Skeletal muscle cell (primary cell): ENCODE measurements at regions not wholly inside any gene's neighbourhood (a gene's known extent, or its start where the extent isn't known, plus 50 kb on each side); places are given as distances from the start of the nearest gene placed in this dataset.

ENCODE experiments used
- DNase-seq: peaks from one replicate; pipeline ENCODE4 v3.0.0-alpha.2; 2010; ENCODE audit warnings: low read depth
- H3K4me3 ChIP-seq: 2 replicates; pipeline ENCODE4 v1.5.1; 2011; ENCODE audit warnings: low read depth, mild to moderate bottlenecking, control low read depth, low read length, moderate library complexity

DNA sequence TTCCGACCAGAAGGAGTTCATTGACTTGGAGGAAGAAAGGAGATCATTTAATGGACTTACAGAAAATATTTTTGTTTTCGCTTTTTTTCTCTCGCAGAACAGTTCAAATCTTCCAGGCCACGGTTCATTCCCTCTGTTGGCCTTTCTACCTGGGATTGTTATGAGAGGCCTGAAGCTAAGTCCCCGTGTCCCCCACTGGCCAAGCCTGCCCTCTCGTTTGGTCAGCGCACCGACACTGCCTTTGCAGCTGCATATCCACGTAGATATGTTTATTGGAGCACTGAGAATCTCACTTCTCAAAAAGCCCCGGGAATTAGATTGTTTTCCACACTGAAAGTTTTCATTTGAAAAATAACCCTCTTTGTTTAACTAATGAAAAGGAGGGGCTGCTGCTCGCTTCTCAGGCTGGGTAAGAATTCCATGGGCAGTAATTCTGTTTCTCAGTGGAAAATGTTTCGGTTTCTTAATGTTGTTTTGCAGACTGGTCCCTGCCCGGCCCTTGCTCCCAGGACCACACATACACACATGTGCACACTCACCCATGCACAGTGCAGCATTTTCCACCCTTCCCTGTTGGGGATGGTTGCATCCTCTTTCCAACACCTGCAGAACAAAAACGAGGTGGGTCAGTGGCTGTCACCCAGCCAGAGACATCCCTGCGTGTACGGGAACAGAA lies 655.7 kb downstream of the BNC2 start:
- H3K4me3 ChIP-seq = no peak overlapping the region
- no peak for DNase-seq

DNA sequence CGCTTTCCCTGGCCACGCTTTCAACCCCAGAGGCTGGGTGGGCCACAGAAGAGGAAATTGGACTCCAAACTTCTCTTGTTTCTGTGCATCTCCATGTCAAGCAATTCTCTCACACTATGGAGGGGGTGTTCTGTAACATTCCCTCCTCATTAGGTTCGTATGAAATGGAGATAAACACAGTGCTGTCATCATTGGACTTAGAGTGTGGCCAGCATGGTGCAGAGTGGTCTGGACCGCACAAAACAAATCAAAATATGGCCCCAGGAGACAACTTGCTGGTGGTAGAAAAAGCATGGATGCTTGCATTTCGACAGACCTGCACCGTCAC lies 655.2 kb downstream of the BNC2 start:
- DNase-seq = no peak
- no peak overlapping the region for H3K4me3 ChIP-seq

DNA sequence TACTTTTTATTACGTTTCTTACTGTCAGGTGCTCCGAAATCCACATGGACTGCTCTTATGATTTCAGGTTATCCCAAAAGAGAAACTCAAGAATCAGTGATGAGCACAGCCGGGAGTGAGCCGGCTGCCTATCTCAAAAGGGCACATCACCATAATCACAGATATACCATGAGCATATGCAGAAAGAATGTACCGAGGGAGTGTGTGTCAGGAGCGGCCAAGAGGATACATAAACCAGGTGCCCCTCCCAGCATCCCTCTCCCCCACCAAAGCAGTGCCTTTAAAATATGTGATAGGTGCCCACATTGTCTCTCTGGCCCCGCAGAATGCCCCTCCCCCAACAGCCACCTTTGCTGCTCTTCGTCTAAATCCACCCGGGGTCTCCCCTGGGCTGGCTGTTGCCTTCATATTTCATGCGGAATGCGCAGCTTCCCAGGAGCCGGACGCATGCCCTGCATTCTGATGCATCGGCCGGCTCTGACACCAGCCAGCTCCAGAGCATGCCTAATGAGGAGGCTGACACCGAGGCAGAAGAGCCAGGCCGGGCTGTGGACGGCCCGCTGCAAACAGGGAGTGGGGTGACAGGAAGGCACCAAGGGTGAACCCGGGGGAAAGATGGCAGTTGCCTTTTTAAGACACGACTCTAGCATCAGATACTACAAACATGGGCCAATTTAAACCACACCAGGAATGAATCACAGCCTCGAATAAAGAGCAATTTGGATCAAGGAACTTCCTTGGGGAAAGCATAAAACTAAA lies 652.3 kb downstream of the BNC2 start:
- no peak for DNase-seq
- no peak overlapping the region for H3K4me3 ChIP-seq

DNA sequence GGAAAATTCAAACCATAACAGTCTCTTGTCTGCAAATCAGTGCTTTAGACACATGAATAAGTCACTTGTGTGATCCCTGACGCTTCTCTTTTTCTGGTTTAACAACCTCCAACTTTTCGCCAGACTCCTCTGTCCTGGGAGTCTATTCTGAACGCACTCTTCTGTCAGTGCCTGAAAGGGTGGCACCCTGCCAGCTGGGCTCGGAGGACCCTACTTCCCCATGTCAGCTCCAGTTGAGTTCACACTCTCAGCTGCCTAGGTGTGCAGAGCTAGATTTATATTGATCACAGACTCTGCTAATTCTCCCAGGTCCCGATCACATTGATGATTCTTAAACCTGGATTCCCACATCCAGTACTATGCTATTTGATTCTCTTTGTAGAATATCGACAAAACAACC lies 649.1 kb downstream of the BNC2 start:
- H3K4me3 ChIP-seq = no peak overlapping the region
- no peak for DNase-seq

DNA sequence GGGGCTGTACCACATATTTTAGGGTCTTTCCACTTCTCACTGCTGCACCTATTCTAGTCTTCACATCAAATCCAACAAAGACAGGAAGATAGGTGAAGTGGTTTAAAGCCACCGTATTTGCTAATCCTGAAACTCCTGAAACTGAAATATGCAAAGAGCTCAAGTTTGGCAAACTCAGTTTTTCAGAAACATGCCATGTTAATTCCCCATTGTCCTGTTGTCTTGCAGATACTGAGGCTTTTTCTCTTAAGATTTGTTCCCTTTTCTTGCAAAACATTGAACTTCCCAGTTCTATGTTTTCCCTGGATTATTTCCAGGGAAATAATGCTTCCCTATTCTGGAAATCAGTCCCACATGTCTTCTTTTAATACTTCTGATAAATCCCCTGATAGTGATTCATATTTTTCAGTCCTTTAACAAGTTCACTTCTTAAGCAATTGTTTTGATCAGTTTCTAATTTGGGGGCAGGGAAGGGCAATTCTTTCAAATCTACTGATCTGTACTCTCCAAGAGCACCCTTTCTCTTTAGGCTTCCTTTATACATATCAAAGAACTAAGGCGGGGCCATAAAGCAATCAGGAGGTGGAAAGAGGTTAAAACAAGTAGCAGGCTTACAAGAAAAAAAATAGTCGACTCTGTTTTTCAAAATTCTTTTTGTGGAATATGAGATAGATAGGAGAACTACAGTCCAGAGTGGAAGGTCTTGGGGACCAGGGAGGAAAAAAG lies 648.5 kb downstream of the BNC2 start:
- DNase-seq = peak; percentile 30
- no peak overlapping the region for H3K4me3 ChIP-seq

DNA sequence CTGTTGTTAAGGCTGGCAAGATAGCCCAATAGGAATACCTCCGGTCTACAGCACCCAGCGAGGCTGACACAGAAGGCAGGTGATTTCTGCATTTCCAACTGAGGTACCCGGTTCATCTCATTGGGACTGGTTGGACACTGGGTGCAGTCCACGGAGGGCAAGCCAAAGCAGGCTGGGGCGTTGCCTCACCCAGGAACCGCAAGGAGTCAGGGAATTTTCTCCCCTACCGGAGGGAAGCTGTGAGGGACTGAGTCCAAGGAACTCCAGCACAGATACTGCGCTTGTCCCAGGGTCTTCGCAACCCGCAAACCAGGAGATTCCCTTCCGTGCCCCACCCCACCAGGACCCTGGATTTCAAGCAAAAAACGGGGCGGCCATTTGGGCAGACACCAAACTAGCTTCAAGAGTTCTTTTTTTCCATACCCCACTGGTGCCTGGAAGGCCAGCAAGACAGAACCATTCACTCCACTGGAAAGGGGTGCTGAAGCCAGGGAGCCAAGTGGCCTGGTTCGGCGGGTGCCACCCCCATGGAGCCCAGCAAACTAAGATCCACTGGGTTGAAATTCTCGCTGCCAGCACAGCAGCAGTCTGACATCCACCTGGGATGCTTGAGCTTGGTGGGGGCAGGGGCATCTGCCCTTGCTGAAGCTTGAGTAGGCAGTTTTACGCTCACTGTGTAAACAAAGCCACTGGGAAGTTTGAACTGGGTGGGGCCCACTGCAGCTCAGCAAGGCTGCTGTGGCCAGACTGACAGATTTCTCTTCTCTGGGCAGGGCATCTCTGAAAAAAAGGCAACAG lies 647.2 kb downstream of the BNC2 start:
- DNase-seq = no peak
- H3K4me3 ChIP-seq = no peak overlapping the region

DNA sequence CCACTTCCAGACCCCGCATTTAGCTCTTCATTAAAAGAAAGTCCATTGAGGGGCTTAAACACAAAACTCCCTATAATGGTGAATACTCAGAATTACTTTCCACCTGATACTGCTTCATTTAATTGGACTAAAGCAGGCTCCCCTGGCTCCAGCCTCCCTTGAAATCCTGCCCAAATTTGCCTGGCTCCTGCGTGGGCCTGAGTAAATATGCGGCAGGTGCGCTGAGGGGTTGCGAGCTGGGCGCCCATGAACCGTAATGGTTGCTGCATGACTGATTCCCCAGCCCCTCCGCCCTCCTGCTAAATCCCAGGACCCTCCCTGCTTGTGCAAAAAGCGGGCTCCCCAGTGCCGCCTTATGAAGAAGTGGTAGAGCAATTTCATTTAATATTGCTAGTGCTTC lies 639.7 kb downstream of the BNC2 start:
- H3K4me3 ChIP-seq = no peak overlapping the region

DNA sequence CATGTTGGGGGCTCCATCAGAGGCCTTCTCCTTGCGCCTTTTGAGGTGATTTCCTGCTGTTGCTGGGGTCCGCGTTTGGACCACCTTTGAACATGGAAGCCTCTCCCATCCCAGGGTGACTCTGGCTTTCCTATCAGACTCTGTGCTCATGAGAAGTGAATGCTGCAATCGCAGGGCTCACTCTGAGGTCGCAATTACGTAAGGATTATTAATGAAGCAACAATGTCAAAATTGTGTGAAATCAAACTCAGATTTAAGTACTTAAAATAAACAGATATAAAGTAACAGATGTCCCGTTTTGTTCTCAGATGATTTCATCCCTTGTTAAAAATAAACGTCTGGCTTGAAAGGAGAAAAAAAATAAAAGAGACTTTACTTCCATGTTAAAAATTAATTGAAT lies 634.2 kb downstream of the BNC2 start:
- peak; percentile 64 for DNase-seq
- no peak overlapping the region for H3K4me3 ChIP-seq

More for the DNA sequence above, 639.7 kb downstream of the BNC2 start:
- no peak for DNase-seq

DNA sequence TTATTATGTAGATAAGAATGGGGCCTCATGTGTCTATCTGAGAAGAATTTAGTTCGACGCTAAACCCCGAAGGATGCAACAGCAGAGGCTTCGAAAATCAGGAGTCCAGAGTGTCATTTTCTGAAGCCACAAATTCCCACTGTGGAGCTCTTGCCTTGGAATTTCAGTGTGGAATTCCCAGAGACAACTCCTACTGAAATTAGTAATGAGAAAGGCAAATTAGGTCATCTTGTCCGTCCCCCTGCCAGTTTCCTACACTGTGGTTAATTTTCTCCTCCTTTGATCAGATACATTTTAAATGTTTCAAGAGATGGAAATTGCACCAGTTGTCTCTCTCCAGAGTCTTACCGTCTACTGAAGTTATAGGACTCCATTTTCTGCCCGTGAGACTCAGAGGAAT lies 633.6 kb downstream of the BNC2 start:
- no peak for DNase-seq

DNA sequence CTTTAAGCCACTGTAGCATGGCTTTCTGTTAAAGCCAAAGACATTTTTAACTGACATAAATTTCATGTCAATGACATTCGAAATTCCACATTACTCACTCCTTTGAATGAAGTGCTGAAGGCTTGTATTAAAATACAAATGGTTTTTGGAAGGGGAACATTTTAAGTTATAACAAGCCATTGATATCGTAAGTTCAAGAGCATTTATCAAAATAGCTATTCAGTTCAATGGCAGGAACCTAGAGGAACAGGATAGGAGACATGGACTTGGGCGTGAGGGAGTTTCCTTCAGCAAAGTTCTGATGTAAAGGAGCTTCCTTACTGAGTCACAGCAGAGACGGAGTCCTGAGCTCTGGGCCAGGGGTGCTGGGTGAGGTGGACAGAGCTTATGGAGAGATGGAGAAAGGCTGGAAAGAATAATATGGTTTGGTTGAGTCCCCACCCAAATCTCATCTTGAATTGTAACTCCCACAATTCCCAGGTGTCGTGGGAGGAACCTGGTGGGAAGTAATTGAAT lies 631.8 kb downstream of the BNC2 start:
- no peak for DNase-seq

More for the DNA sequence above, 633.6 kb downstream of the BNC2 start:
- H3K4me3 ChIP-seq = no peak overlapping the region

DNA sequence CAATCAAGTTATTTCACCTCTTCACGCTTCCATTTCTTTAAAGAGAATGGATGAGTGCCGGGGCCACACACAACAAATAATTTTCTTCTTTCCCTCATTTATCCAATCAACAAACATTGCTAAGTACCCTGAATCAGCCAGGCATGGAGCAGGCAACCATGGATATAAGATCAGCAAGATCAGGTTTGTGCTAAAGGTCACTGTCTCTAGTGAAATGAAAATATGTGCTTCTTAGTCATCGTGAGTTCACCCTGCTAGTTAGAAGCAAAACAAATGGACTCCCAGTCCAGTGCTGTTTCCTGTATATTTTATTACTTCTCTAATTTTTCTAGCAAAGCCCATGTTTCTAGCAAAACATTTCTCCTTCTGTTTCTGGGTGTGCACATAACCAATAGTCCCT lies 629.2 kb downstream of the BNC2 start:
- peak; percentile 47 for DNase-seq
- no peak overlapping the region for H3K4me3 ChIP-seq

More for the DNA sequence above, 631.8 kb downstream of the BNC2 start:
- H3K4me3 ChIP-seq = no peak overlapping the region

DNA sequence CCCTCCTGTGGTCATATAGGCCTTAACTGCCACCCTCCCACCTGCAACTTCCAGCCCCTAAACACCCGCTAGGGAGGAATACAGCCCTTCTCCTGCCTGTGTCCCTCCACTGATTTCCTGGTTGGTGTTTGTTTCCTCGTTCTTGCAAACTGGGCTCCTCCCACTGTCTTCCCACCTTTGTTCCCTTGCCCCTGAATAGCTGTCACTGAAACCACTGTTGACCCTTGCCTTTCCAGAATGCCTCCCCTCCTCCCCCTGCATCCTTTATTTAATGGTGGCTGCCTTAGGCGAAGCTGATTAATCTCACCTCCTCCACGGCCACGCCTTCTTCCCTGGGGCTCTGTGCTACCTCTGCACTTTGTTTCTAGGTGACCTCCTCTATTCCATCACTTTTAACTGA lies 626.7 kb downstream of the BNC2 start:
- no peak overlapping the region for H3K4me3 ChIP-seq
- no peak for DNase-seq

DNA sequence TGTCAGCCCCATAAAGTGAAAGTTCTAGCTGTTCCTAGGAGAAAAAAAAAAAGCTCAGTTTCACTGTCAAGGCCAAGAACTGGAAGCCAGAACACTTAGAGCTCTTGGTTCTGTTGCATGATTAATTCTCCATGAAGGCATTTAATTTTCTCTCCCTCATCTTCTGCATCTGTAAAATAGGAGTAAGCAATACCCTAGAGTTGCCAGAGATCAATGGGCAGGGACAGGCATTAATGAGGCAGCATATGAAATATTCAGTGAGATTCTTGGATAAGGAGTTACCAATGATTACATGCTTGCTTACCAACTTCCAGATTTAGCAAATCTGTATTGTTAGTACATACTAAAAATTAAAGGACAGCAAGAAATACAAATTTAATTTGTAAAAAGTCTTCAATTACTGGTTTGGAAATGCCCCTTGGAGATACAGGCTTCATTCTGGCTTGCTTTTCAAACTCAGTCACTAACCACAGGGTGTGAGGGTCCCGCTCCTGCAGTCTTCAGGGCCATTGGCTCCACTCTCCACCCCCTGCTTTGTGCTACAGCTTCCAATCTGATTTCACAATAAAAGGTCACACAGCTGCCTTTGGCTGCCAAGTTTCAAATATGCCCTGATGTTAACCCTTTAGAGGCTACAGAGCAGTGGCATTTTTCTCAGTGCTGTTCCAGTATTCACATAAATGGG lies 624.6 kb downstream of the BNC2 start:
- peak; percentile 48 for DNase-seq
- no peak overlapping the region for H3K4me3 ChIP-seq

DNA sequence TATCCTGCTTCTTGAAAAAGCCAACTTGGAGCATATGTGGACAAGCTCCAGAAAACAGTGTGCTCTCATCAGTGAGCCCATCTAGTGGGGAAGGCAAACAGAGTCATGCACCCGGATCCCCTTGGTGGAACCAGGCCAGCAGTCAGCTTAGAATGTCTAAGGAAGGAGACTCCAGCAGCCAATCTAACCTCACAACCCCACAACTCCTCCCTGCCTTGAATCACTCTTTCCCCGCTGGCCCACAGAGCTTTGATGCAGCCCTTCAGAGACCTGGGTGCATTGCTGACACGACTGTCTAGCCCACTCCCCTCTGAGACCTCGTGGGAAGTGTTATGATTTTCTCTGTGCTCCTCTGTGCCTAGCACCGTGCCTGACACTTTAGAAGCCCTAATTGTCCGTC lies 623.7 kb downstream of the BNC2 start:
- DNase-seq = no peak
- no peak overlapping the region for H3K4me3 ChIP-seq

DNA sequence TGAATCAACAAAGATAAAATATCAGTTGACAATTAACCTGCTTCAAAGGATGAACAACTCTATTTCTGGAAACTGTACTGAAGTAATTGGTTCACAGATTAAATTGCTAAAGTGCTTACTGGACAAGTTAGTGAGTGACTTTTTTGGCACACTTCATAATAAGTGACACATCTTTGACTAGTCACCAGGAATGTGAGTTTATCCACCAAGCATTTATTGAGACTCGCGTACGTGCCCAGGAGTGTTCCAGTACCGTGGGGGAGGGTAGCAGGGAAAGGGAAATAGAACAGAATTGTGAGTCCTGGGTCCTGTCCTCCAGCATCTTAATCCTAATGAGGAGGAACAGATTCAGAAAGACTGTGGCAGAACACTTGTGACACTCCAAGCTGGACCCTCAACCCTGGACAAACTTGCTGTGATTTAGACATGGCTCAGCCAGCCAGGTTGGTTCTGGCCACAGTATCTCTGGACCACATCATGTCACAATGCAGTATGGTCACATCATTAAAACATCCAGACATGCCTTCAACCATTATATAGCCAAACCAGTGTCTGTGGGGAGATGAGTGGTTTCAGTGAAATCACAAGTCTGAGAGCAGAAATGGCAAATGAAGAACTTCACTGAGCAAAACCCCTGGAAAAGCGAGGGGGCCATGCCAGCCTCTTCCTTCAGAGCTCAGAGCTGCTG lies 623.1 kb downstream of the BNC2 start:
- no peak overlapping the region for H3K4me3 ChIP-seq
- no peak for DNase-seq

DNA sequence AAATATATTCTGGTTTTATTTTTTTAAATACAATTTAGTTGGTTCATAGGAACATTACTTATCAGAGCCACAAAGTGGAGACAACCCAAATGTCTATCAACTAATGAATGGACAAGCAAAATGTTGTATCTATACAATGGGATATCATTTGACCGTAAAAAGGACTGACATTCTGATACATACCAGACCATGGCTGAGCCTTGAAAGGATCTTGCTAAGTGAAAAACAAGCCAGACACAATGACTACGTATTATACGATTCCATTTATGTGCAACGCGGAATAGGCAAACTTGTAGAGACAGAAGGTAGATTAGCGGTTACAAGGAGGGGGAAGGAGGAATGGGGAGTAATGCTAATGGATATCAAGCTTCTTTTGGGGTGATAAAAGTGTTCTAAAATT lies 621.6 kb downstream of the BNC2 start:
- H3K4me3 ChIP-seq = no peak overlapping the region
- no peak for DNase-seq

DNA sequence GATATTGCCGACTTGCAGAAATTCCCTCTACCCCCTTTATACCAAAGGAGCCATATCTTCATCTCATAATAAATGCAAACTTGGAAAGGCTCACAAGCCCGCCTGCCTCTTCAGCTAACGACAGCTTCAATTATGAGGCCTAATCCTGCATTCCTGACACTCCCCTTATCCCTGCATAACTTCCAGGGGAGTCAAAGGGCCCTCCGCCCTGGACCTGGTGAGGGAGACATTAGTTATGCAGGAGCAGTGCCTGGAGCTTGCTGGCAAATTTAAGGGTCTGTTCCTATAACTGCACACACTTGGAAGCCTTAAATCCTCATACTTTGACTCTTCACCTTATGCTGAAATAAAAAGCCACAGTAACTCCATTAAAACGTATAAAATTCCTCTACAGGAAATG lies 617.9 kb downstream of the BNC2 start:
- H3K4me3 ChIP-seq = no peak overlapping the region
- no peak for DNase-seq

DNA sequence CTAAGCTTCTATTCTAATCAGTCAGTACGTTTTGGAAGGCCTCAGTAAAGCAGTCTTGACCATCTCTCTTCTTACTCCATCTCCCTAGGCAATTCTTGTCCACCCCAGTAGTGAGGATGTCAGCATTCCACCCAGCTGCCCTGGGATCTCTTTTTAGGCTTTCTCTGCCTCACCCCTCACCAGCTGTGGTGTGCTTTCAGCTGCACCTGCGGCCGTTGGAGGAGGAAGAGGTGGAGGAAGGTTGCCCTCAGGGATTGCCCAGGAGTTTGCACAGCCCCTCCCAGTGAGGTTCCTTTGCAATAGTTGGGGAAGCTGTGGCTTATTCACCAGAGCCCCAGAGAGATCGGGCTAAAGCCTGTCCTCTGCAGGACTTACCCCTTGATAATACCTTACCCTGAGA lies 615.8 kb downstream of the BNC2 start:
- no peak for DNase-seq
- H3K4me3 ChIP-seq = no peak overlapping the region

DNA sequence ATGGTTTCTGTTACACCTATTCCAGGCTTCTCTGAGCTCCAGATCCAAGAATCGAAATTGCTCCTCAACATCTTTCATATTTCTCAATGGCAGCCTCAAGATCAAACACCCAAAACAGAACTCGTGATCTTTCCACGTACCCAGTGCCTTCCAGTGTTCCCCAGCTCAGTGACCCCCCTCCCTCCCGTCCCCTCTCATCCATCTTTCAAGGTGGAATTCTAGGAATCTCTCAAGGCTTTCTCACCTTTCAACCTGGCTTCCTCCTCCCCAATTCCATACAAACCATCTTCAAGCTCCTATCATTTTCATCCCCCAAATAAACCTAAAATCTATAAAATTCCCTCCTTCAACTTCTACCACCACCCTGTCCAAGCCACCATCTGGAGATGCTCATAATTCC lies 615.3 kb downstream of the BNC2 start:
- no peak overlapping the region for H3K4me3 ChIP-seq
- DNase-seq = no peak
